SJSA1 (cell line): ENCODE measurements at regions not wholly inside any gene's neighbourhood (a gene's known extent, or its start where the extent isn't known, plus 50 kb on each side); places are given as distances from the start of the nearest gene placed in this dataset.
A peak's percentile ranks its signal among the peaks of the same experiment; 100 is the strongest.

Experiments
- DNase-seq, 2 experiments: peaks; one replicate each; pipeline ENCODE4 v3.0.0-alpha.2; 2015 to 2020; ENCODE audit warnings: low spot score in 2 of 2, low read depth in 1 of 2
- H3K27ac ChIP-seq: fragments of 250-450 bp; sonication (Bioruptor Pico); 2 replicates; pipeline ENCODE4 v1.5.1; 2020; ENCODE audit warnings: mild to moderate bottlenecking, moderate library complexity
- H3K27me3 ChIP-seq: fragments of 250-450 bp; sonication (Bioruptor Pico); replicated peaks from 2 replicates; pipeline ENCODE4 v1.5.1; 2020; ENCODE audit warnings: mild to moderate bottlenecking, moderate library complexity
- H3K36me3 ChIP-seq: fragments of 250-450 bp; sonication (Bioruptor Pico); 2 replicates; pipeline ENCODE4 v1.5.1; 2020; ENCODE audit warnings: mild to moderate bottlenecking
- H3K4me1 ChIP-seq: fragments of 250-450 bp; sonication (Bioruptor Pico); replicated peaks from 2 replicates; pipeline ENCODE4 v1.6.1; 2021; ENCODE audit warnings: mild to moderate bottlenecking
- H3K4me3 ChIP-seq: fragments of 250-450 bp; sonication (Bioruptor Pico); 2 replicates; pipeline ENCODE4 v1.5.1; 2020; ENCODE audit warnings: mild to moderate bottlenecking
- H3K9me3 ChIP-seq: fragments of 250-450 bp; sonication (Bioruptor Pico); replicated peaks from 2 replicates; pipeline ENCODE4 v1.5.1; 2020; ENCODE audit warnings: mild to moderate bottlenecking

DNA sequence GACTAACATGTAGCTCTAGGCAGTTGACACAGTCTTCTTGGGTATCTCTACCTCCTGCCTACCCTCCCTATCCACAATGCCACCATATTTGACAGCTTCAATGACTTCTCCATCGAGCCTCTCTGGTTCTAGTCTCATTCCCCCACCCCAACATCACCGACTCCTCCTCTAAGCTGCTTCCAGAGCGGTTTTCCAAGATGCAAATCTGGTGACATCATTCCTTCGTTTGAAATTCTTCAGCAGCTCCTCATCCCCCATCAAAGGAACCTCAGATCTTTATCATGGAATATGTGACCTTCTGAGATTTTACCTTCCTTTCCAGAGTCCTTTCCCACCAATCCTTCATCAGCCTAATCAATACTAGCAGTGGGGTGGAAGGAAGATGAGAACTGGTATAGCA lies 352.4 kb upstream of the RUNX1 start:
- peaks cover 18% of the 10 kb centered on the region for H3K4me1 ChIP-seq
- no peak overlapping the region for H3K27ac ChIP-seq
- H3K4me3 ChIP-seq, result no peak overlapping the region
- DNase-seq, result no peak
- H3K27me3 ChIP-seq, result no peaks in the 10 kb centered on the region
- no peaks in the 10 kb centered on the region; the same call in 1 of the 2 replicates for H3K9me3 ChIP-seq
- no peaks in the 10 kb centered on the region for H3K36me3 ChIP-seq

DNA sequence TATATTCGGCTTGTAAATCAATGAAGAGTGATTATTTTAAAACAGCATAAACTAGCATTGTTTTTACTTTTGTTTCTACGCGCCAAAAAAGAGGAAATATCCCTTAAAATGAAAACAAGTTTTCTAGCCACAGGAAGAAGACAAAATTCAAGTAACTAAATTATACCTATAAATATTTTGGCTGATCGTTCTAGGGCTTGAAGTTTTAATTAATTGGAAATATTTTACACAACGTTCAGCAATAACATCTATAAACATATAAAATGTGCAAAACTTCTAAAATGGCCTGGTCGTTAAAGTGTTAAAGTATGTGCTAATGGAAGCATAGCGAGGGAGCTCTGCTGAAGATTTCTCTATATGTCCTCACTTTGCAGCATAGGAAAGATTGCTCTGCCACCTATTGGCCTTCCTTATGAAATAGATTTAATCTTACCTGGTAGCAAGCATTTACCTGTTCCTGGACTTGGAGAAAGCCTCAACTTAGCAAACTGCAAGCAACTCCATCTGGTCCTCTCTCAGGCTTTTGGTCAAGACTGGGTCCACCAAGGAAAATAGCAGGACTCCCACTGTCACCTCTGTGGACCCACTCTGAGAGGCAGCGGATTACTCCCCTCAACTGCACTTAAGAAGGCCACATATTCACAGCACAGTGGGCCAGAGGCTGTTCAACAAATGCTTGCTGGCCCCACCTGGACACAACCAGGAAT lies 351.3 kb upstream of the RUNX1 start:
- no peaks in the 10 kb centered on the region for H3K36me3 ChIP-seq
- H3K4me1 ChIP-seq, result peaks cover 22% of the 10 kb centered on the region
- H3K27me3 ChIP-seq, result no peaks in the 10 kb centered on the region
- H3K27ac ChIP-seq, result no peak overlapping the region
- no peaks in the 10 kb centered on the region; the same call in 1 of the 2 replicates for H3K9me3 ChIP-seq
- DNase-seq, result peak in 1 of 2 experiments; percentile 45
- H3K4me3 ChIP-seq, result no peak overlapping the region

DNA sequence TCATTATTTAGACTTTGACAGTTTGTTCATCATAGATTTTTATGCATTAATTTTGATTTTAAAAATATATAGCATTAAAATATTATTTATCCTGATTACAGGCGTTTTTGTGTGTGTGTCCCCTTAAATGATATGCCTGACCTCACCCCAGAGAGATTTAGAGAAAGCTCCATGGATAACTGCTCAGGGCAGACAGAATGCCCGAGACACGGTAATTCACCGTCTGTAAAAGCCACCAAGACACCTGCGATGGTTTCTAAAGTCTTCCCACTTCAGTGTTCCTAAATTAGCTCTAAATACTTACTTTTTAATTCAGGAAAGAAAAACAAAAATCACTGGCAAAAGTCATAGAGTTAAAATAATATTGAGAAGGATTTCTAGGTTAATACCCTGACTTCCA lies 350.6 kb upstream of the RUNX1 start:
- Histone ChIP-seq H3K27me3 (no peaks in the 10 kb centered on the region), H3K4me1 (peaks cover 22% of the 10 kb centered on the region), H3K4me3 (no peak overlapping the region), H3K36me3 (no peaks in the 10 kb centered on the region), H3K9me3 (no peaks in the 10 kb centered on the region; the same call in 1 of the 2 replicates), H3K27ac (no peak overlapping the region)
- DNase-seq, result no peak

DNA sequence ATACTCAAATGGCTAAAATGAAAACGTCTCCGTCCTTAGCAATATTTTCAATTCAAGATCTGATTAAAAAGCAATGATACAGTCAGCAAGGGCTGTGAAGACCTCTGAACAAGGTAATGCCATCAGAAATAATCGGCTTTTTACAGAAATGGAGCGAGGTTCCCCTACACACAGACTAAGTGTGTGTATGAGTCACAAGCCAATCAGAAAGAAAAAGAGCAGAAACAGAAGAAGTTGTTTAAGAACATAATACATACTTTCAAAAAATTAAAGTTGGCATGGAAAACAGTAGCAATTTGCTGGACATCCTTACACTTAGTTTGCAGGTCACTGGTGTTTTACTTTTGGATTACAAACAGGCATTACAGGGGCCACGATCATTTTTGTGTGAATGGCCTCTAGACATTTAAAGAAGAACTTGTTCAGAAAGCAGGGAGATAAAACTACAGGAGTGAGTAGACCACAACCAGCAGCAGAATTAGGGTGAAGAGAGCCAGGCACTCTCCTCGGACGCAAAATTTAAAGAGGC lies 350.0 kb upstream of the RUNX1 start:
- Histone ChIP-seq H3K27ac (no peak overlapping the region), H3K36me3 (no peaks in the 10 kb centered on the region), H3K4me3 (no peak overlapping the region), H3K27me3 (no peaks in the 10 kb centered on the region), H3K9me3 (no peaks in the 10 kb centered on the region; the same call in 1 of the 2 replicates), H3K4me1 (peaks cover 22% of the 10 kb centered on the region)
- DNase-seq, result peak in 1 of 2 experiments; percentile 21

DNA sequence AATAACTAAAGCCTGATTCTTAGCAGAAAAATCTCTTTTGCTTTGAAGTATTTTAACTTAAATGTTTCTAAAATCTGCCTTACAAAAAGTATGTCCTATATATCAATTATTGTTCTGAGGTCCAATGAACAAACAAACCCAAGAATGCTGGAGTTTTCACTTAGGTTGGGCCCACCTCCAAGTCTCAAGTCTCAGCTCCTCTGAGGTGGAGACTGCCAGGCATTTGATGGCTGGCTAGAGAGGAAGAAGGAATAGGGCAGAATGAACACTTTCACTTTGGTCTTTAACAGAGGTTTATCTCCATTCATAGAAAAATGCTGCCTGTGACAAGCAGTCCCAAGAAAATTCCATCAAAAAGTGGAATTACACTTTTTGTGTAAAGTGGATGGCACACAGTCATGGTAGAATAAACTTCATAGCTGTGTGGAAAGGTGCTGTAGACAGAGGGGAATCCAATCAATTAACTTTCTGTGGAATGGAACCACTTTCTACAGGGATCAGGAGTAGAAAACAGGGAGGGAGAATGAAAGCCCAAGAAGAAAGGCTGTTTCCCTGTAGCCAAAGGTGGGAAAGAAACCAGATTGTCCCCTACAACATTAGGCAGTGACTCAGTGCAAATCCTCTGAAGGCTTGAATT lies 349.4 kb upstream of the RUNX1 start:
- no peaks in the 10 kb centered on the region for H3K27me3 ChIP-seq
- no peaks in the 10 kb centered on the region for H3K36me3 ChIP-seq
- H3K9me3 ChIP-seq, result no peaks in the 10 kb centered on the region; the same call in 1 of the 2 replicates
- H3K4me1 ChIP-seq, result peaks cover 22% of the 10 kb centered on the region
- no peak overlapping the region for H3K27ac ChIP-seq
- peak in 1 of 2 experiments; percentile 20 for DNase-seq
- H3K4me3 ChIP-seq, result no peak overlapping the region

DNA sequence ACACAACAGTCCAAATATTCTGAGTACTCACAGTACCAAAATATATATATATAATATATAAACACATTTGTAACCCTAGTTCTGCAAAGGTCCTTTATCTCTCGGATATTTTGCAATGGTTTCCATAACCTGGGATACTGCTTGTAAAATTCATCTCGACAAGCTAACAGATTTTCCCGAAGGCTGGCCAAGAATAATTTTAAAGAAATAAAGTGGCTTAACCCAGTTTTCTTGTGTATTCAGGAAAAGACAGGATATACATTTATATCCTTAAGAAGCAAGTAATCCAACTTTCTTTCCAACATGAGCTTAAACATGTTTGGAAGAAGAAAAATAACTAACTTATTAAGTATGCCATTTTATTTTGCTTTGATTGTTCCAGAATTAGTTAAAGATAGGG lies 348.7 kb upstream of the RUNX1 start:
- Histone ChIP-seq H3K36me3 (no peaks in the 10 kb centered on the region), H3K4me3 (no peak overlapping the region), H3K27me3 (no peaks in the 10 kb centered on the region), H3K9me3 (no peaks in the 10 kb centered on the region; the same call in 1 of the 2 replicates), H3K4me1 (peaks cover 22% of the 10 kb centered on the region), H3K27ac (no peak overlapping the region)
- no peak for DNase-seq

DNA sequence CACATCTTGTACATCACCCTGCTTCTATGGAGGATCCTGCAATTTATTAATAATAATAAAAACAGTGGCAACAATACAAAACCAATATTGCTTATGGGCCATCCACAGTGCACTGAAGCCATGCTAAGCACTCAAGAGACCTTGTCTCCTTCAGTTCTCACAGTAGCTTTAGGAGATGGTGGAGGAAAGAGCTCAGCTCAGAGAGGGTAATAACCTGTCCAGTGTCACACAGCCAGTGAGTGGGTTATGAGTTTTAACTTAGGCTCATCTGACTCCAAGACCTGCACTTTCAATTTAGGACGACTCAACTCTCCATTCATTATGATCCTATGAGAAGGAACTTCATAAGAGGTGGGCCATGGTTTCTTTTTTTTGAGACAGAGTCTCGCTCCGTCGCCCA lies 347.6 kb upstream of the RUNX1 start:
- H3K4me3 ChIP-seq, result no peak overlapping the region
- H3K4me1 ChIP-seq, result peaks cover 20% of the 10 kb centered on the region
- no peak for DNase-seq
- no peaks in the 10 kb centered on the region for H3K9me3 ChIP-seq
- no peaks in the 10 kb centered on the region for H3K36me3 ChIP-seq
- no peaks in the 10 kb centered on the region for H3K27me3 ChIP-seq
- H3K27ac ChIP-seq, result no peak overlapping the region

DNA sequence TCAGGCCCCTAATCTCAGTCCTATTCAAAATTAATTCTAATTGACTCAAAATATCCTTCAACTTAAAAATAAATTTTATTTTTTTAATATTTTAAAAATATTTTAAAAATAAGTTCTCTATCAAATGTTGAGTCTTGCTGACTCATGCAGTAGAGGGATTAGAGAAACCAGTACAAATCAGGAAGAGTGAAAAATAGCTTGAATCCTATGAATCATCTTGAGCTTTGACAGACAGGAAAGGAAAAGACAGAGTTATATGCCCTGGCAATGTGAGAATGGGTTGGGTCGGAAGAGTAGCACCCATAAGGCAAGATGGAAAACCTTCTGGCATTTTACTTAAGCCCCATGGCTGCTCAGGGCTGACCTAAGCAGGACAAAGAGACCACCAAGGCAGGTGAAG lies 346.6 kb upstream of the RUNX1 start:
- no peak overlapping the region for H3K27ac ChIP-seq
- H3K36me3 ChIP-seq, result no peaks in the 10 kb centered on the region
- H3K4me1 ChIP-seq, result peaks cover 16% of the 10 kb centered on the region
- H3K4me3 ChIP-seq, result no peak overlapping the region
- H3K27me3 ChIP-seq, result no peaks in the 10 kb centered on the region
- no peaks in the 10 kb centered on the region for H3K9me3 ChIP-seq
- no peak for DNase-seq

DNA sequence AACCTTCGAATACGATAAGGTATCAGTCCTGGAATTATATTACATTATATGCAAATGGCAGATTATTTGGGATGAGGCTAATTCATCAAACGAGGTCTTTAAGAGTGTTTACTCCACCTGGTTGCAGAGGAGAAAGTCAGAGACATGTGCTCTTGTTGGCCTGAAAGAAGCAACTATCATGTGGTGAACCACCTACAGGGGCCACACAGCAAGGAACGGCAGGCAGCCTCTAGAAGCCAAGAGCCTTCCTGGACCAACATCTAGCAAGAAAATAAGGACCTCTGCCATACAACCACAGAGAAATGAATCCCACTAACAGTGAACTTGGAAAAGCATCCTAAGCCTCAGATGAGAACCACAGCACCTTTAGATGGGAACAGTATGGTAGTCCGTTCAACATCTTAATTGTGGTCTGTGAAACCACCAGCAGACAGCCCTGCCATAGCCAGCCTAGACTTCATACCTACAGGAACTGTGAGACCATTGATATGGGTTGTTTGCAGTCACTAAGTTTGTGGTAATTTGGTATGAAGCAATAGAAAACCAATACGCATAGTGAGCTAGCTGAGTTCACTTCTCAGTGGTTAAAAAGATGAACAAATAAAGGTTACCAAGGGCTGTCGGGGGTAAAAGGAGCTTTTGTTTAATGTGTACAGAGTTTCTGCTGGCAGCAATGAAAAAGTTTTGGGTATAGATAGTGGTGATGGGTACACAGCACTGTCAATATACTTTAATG lies 345.7 kb upstream of the RUNX1 start:
- Histone ChIP-seq H3K27ac (no peak overlapping the region), H3K4me1 (peaks cover 16% of the 10 kb centered on the region), H3K9me3 (no peaks in the 10 kb centered on the region), H3K36me3 (no peaks in the 10 kb centered on the region), H3K27me3 (no peaks in the 10 kb centered on the region), H3K4me3 (no peak overlapping the region)
- no peak for DNase-seq

DNA sequence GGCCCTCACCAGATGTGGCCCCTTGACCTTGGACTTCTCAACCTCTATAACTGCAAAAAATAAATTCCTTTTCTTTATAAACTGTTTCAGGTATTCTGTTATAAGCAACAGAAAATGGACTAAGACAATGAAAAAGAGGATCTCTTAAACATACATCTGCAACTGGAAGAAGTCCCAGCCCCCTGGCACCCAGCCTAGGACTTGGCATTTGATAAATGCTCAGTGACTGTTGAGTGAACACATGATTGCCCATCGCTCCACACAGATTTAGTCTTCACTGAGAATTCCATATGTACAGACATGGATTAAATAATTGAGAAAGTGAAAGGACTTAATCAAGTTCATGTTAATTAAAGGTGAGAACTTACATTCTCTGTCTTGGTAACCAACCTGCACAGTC lies 344.9 kb upstream of the RUNX1 start:
- Histone ChIP-seq H3K27me3 (no peaks in the 10 kb centered on the region), H3K9me3 (no peaks in the 10 kb centered on the region), H3K4me3 (no peak overlapping the region), H3K36me3 (no peaks in the 10 kb centered on the region), H3K27ac (no peak overlapping the region), H3K4me1 (peaks cover 13% of the 10 kb centered on the region)
- no peak for DNase-seq

DNA sequence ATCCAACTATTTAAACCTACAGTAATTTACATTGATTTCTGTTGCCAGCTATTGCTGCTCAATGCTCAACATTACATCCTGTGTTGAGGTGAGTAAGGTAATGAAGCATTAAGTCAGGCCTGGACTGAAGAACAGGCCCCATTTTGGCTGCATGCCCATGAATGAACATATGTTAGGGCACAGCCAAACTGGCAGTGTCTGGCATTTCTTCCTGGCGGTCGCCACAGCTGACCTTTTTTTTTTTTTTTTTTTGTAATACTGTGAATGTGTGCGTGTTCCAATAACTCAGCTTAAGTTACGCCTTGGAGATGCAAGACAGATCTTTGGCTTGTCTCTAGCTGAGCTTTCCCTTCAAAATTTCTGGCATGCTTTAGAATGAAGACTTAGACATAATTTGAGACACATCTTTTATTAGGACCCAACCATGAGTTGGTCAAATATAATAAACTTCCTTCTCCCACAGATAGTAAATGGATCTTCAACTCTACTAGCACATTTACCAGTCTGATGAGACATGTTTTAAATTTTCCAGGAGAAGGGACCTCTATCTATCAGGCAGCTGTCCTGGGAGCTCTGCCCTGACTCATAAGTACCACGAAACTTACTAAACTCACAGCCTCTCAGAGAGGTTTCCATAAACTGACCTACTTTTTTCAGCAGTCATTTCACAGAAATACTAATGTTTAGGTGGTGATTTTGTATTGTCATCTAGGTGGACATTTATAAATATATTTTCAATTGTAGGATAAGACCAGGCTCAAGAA lies 341.1 kb upstream of the RUNX1 start:
- Histone ChIP-seq H3K27me3 (no peaks in the 10 kb centered on the region), H3K27ac (no peak overlapping the region), H3K36me3 (no peaks in the 10 kb centered on the region), H3K4me3 (no peak overlapping the region), H3K4me1 (no peaks in the 10 kb centered on the region), H3K9me3 (no peaks in the 10 kb centered on the region)
- DNase-seq, result no peak

DNA sequence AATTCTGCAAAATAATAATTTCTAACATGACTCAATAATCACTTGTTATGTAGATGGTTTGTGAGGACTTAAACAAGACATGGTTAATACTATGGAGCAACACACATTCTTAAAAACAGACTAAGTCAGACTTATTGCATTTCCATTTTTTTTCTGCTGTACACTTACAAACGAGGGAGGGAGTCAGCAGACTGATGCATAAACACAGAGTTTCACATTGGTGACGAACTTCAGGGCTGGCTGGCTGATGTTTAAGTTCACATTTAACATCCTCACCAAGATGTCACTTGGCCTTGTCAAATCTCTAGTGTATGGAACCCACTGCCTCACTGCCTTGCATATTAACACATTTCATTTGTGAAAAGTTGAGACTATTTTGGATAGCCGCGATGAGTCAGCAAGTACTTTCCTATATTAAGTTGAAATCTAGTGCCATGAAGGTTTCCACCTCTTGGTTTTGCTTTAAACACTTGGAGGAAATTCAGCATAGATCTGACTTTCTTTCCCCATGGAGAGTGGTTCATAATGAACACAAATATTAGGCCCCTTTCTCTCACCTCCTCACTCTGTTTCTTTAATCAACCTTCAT lies 337.5 kb upstream of the RUNX1 start:
- Histone ChIP-seq H3K27me3 (no peaks in the 10 kb centered on the region), H3K4me3 (no peak overlapping the region), H3K9me3 (no peaks in the 10 kb centered on the region), H3K27ac (no peak overlapping the region), H3K4me1 (peaks cover 17% of the 10 kb centered on the region), H3K36me3 (no peaks in the 10 kb centered on the region)
- no peak for DNase-seq

DNA sequence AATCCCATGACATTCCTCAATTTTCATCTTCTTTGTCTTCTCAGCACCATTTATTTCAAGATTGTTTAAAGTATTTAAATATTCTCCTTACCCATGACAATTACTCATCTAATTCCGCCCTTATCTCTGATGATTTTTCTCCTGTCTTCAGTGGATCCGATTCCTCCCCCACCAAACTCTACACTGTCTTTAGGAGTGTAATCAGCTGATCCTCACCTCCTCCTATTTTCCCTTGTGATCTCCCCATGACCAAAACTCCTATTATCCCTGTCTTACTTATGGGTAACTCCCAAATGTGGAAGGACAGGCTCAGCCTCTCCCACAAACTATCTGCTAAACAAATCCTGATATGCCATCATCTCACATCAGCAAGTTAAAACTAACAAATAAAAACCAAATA lies 335.3 kb upstream of the RUNX1 start:
- H3K4me1 ChIP-seq, result peaks cover 17% of the 10 kb centered on the region
- no peaks in the 10 kb centered on the region for H3K36me3 ChIP-seq
- no peak overlapping the region for H3K4me3 ChIP-seq
- no peak overlapping the region for H3K27ac ChIP-seq
- no peaks in the 10 kb centered on the region for H3K9me3 ChIP-seq
- H3K27me3 ChIP-seq, result no peaks in the 10 kb centered on the region
- no peak for DNase-seq
